ENCODE measurements at regions not wholly inside any gene's neighbourhood (a gene's known extent, or its start where the extent isn't known, plus 50 kb on each side); places are given as distances from the start of the nearest gene placed in this dataset.

GRCh38 chr10:109456566-109457301 lies 466.6 kb downstream of the XPNPEP1 start:
- ATAC-seq, result no peak
- Mint-ChIP-seq H3K27me3 (peaks cover 29% of the 10 kb centered on the region), H3K4me3 (no peak overlapping the region)

GRCh38 chr10:109454691-109455090 lies 468.6 kb downstream of the XPNPEP1 start:
- no peak overlapping the region for H3K27ac Mint-ChIP-seq
- H3K27me3 Mint-ChIP-seq, result peaks cover 28% of the 10 kb centered on the region
- no peaks in the 10 kb centered on the region for H3K4me1 Mint-ChIP-seq
- DNase-seq, result no peak
- H3K4me3 Mint-ChIP-seq, result no peak overlapping the region
- ATAC-seq, result no peak
- H3K36me3 Mint-ChIP-seq (ENCODE audit: low read depth), result no peaks in the 10 kb centered on the region
- H3K9me3 Mint-ChIP-seq, result peaks cover 4% of the 10 kb centered on the region

More at GRCh38 chr10:109456566-109457301, 466.6 kb downstream of the XPNPEP1 start:
- DNase-seq, result no peak
- no peaks in the 10 kb centered on the region for H3K36me3 Mint-ChIP-seq (ENCODE audit: low read depth)
- no peak overlapping the region for H3K27ac Mint-ChIP-seq
- H3K4me1 Mint-ChIP-seq, result no peaks in the 10 kb centered on the region
- H3K9me3 Mint-ChIP-seq, result peaks cover 8% of the 10 kb centered on the region

GRCh38 chr10:109451879-109452278 lies 471.4 kb downstream of the XPNPEP1 start:
- no peaks in the 10 kb centered on the region for H3K36me3 Mint-ChIP-seq (ENCODE audit: low read depth)
- H3K27me3 Mint-ChIP-seq, result peaks cover 14% of the 10 kb centered on the region
- no peak for DNase-seq
- ATAC-seq, result no peak
- no peak overlapping the region for H3K27ac Mint-ChIP-seq
- H3K9me3 Mint-ChIP-seq, result no peaks in the 10 kb centered on the region
- no peak overlapping the region for H3K4me3 Mint-ChIP-seq
- no peaks in the 10 kb centered on the region for H3K4me1 Mint-ChIP-seq

GRCh38 chr10:109450702-109451101 lies 472.6 kb downstream of the XPNPEP1 start:
- ATAC-seq (no peak), DNase-seq (no peak)
- Mint-ChIP-seq H3K4me3 (no peak overlapping the region), H3K27me3 (peaks cover 4% of the 10 kb centered on the region), H3K27ac (no peak overlapping the region), H3K36me3 (ENCODE audit: low read depth) (no peaks in the 10 kb centered on the region), H3K4me1 (no peaks in the 10 kb centered on the region), H3K9me3 (no peaks in the 10 kb centered on the region)

- Mint-ChIP-seq H3K4me3 (no peak overlapping the region), H3K27me3 (no peaks in the 10 kb centered on the region), H3K4me1 (no peaks in the 10 kb centered on the region), H3K27ac (no peak overlapping the region), H3K36me3 (ENCODE audit: low read depth) (no peaks in the 10 kb centered on the region), H3K9me3 (no peaks in the 10 kb centered on the region)
- DNase-seq (no peak), ATAC-seq (no peak)
These were observed 489.9 kb downstream of the XPNPEP1 start for GRCh38 chr10:109433434-109433833.

- H3K27ac Mint-ChIP-seq, result no peak overlapping the region
- no peak for ATAC-seq
- no peaks in the 10 kb centered on the region for H3K4me1 Mint-ChIP-seq
- H3K36me3 Mint-ChIP-seq (ENCODE audit: low read depth), result no peaks in the 10 kb centered on the region
- H3K27me3 Mint-ChIP-seq, result no peaks in the 10 kb centered on the region
- no peak overlapping the region for H3K4me3 Mint-ChIP-seq
- DNase-seq, result no peak
- no peaks in the 10 kb centered on the region for H3K9me3 Mint-ChIP-seq
These were observed 491.0 kb downstream of the XPNPEP1 start for GRCh38 chr10:109432281-109432680.

- H3K4me3 Mint-ChIP-seq, result no peak overlapping the region
- no peaks in the 10 kb centered on the region for H3K4me1 Mint-ChIP-seq
- ATAC-seq, result no peak
- H3K9me3 Mint-ChIP-seq, result no peaks in the 10 kb centered on the region
- H3K27me3 Mint-ChIP-seq, result no peaks in the 10 kb centered on the region
- DNase-seq, result no peak
- no peaks in the 10 kb centered on the region for H3K36me3 Mint-ChIP-seq (ENCODE audit: low read depth)
- no peak overlapping the region for H3K27ac Mint-ChIP-seq
These were observed 492.5 kb downstream of the XPNPEP1 start for GRCh38 chr10:109430799-109431198.

- Mint-ChIP-seq H3K4me3 (no peak overlapping the region), H3K36me3 (ENCODE audit: low read depth) (no peaks in the 10 kb centered on the region), H3K9me3 (no peaks in the 10 kb centered on the region), H3K27me3 (no peaks in the 10 kb centered on the region), H3K27ac (no peak overlapping the region), H3K4me1 (no peaks in the 10 kb centered on the region)
- ATAC-seq (no peak), DNase-seq (no peak)
These were observed 493.1 kb downstream of the XPNPEP1 start for GRCh38 chr10:109430043-109430760.

GRCh38 chr10:109428775-109429491 lies 494.4 kb downstream of the XPNPEP1 start:
- ATAC-seq (no peak), DNase-seq (no peak)
- Mint-ChIP-seq H3K9me3 (no peaks in the 10 kb centered on the region), H3K27me3 (no peaks in the 10 kb centered on the region), H3K4me3 (no peak overlapping the region), H3K36me3 (ENCODE audit: low read depth) (no peaks in the 10 kb centered on the region), H3K4me1 (no peaks in the 10 kb centered on the region), H3K27ac (no peak overlapping the region)

- H3K4me3 Mint-ChIP-seq, result no peak overlapping the region
- H3K27ac Mint-ChIP-seq, result no peak overlapping the region
- DNase-seq (no peak), ATAC-seq (no peak)
- no peaks in the 10 kb centered on the region for H3K27me3 Mint-ChIP-seq
- no peaks in the 10 kb centered on the region for H3K36me3 Mint-ChIP-seq (ENCODE audit: low read depth)
- no peaks in the 10 kb centered on the region for H3K4me1 Mint-ChIP-seq
- H3K9me3 Mint-ChIP-seq, result no peaks in the 10 kb centered on the region
These were observed 495.9 kb downstream of the XPNPEP1 start for GRCh38 chr10:109427411-109427810.

- H3K9me3 Mint-ChIP-seq, result no peaks in the 10 kb centered on the region
- no peaks in the 10 kb centered on the region for H3K27me3 Mint-ChIP-seq
- H3K36me3 Mint-ChIP-seq (ENCODE audit: low read depth), result no peaks in the 10 kb centered on the region
- no peak overlapping the region for H3K4me3 Mint-ChIP-seq
- no peak for ATAC-seq
- no peak overlapping the region for H3K27ac Mint-ChIP-seq
- no peaks in the 10 kb centered on the region for H3K4me1 Mint-ChIP-seq
- no peak for DNase-seq
These were observed 496.3 kb downstream of the XPNPEP1 start for GRCh38 chr10:109426987-109427386.

GRCh38 chr10:109418795-109419194 lies 504.5 kb downstream of the XPNPEP1 start:
- H3K9me3 Mint-ChIP-seq, result no peaks in the 10 kb centered on the region
- no peaks in the 10 kb centered on the region for H3K36me3 Mint-ChIP-seq (ENCODE audit: low read depth)
- DNase-seq (no peak), ATAC-seq (no peak)
- no peaks in the 10 kb centered on the region for H3K4me1 Mint-ChIP-seq
- H3K27ac Mint-ChIP-seq, result no peak overlapping the region
- no peak overlapping the region for H3K4me3 Mint-ChIP-seq
- H3K27me3 Mint-ChIP-seq, result no peaks in the 10 kb centered on the region

GRCh38 chr10:109417803-109418202 lies 505.5 kb downstream of the XPNPEP1 start:
- DNase-seq (no peak), ATAC-seq (no peak)
- H3K27ac Mint-ChIP-seq, result no peak overlapping the region
- H3K27me3 Mint-ChIP-seq, result no peaks in the 10 kb centered on the region
- no peaks in the 10 kb centered on the region for H3K36me3 Mint-ChIP-seq (ENCODE audit: low read depth)
- no peaks in the 10 kb centered on the region for H3K9me3 Mint-ChIP-seq
- H3K4me3 Mint-ChIP-seq, result no peak overlapping the region
- H3K4me1 Mint-ChIP-seq, result no peaks in the 10 kb centered on the region

- Mint-ChIP-seq H3K9me3 (no peaks in the 10 kb centered on the region), H3K27me3 (no peaks in the 10 kb centered on the region), H3K4me1 (no peaks in the 10 kb centered on the region), H3K27ac (no peak overlapping the region), H3K36me3 (ENCODE audit: low read depth) (no peaks in the 10 kb centered on the region), H3K4me3 (no peak overlapping the region)
- DNase-seq, result no peak
- no peak for ATAC-seq
These were observed 511.0 kb downstream of the XPNPEP1 start for GRCh38 chr10:109412353-109412752.

- no peak overlapping the region for H3K27ac Mint-ChIP-seq
- no peaks in the 10 kb centered on the region for H3K27me3 Mint-ChIP-seq
- no peaks in the 10 kb centered on the region for H3K36me3 Mint-ChIP-seq (ENCODE audit: low read depth)
- H3K4me3 Mint-ChIP-seq, result no peak overlapping the region
- ATAC-seq (no peak), DNase-seq (no peak)
- no peaks in the 10 kb centered on the region for H3K4me1 Mint-ChIP-seq
- no peaks in the 10 kb centered on the region for H3K9me3 Mint-ChIP-seq
These were observed 511.4 kb downstream of the XPNPEP1 start for GRCh38 chr10:109411917-109412316.

Data from activated naive CD8-positive, alpha-beta T cell treated with anti-CD3 and anti-CD28 coated beads, Interleukin-2, amount 50 U/mL, for 24 hours (primary cell).